Astrocyte of the spinal cord (primary cell): ENCODE measurements at regions not wholly inside any gene's neighbourhood (a gene's known extent, or its start where the extent isn't known, plus 50 kb on each side); places are given as distances from the start of the nearest gene placed in this dataset.
A peak's percentile ranks its signal among the peaks of the same experiment; 100 is the strongest.

Source experiments
- DNase-seq: peaks from one replicate; pipeline ENCODE4 v3.0.0; 2011; ENCODE audit warnings: low read depth, low spot score
- H3K4me3 ChIP-seq: 2 replicates; pipeline ENCODE4 v1.5.1; 2011; ENCODE audit warnings: low read depth, mild to moderate bottlenecking, low read length, moderate library complexity
- CTCF ChIP-seq: IDR thresholded peaks from 2 replicates; pipeline ENCODE4 v1.5.1; 2012; ENCODE audit warnings: low read depth, mild to moderate bottlenecking, low read length, inconsistent platforms
- in situ Hi-C: cut with HindIII; loops from 2 replicates; pipeline ENCODE4 v1.10.0; 2017; ENCODE audit warnings: low sequenced_read_pairs

GRCh38 chr4:15348236-15348635 lies 79.6 kb upstream of the C1QTNF7 start:
- H3K4me3 ChIP-seq, result no peak overlapping the region
- no peak for TF ChIP-seq CTCF
- in situ Hi-C loops, result no loop called here

GRCh38 chr4:15348695-15349094 lies 79.1 kb upstream of the C1QTNF7 start:
- in situ Hi-C loops, result no loop called here
- DNase-seq, result no peak
- H3K4me3 ChIP-seq, result no peak overlapping the region
- no peak for TF ChIP-seq CTCF

More at GRCh38 chr4:15348236-15348635, 79.6 kb upstream of the C1QTNF7 start:
- DNase-seq, result no peak

GRCh38 chr4:15349531-15349935 lies 78.3 kb upstream of the C1QTNF7 start:
- no peak overlapping the region for H3K4me3 ChIP-seq
- TF ChIP-seq CTCF, result no peak
- in situ Hi-C loops, result no loop called here
- DNase-seq, result peak; percentile 29

- TF ChIP-seq CTCF, result no peak
- no peak for DNase-seq
- in situ Hi-C loops, result no loop called here
- no peak overlapping the region for H3K4me3 ChIP-seq
These were observed 77.9 kb upstream of the C1QTNF7 start for GRCh38 chr4:15349965-15350364.

GRCh38 chr4:15352524-15352923 lies 75.3 kb upstream of the C1QTNF7 start:
- no peak overlapping the region for H3K4me3 ChIP-seq
- TF ChIP-seq CTCF, result no peak
- in situ Hi-C loops, result no loop called here
- DNase-seq, result no peak

- no peak for DNase-seq
- TF ChIP-seq CTCF, result no peak
- H3K4me3 ChIP-seq, result no peak overlapping the region
- in situ Hi-C loops, result no loop called here
These were observed 74.6 kb upstream of the C1QTNF7 start for GRCh38 chr4:15353207-15353606.
